NCI-H226 (cell line): ENCODE measurements at regions not wholly inside any gene's neighbourhood (a gene's known extent, or its start where the extent isn't known, plus 50 kb on each side); places are given as distances from the start of the nearest gene placed in this dataset.
A peak's percentile ranks its signal among the peaks of the same experiment; 100 is the strongest.

Source experiments
- DNase-seq: peaks from one replicate; pipeline ENCODE4 v3.0.0-alpha.2; 2015

DNA sequence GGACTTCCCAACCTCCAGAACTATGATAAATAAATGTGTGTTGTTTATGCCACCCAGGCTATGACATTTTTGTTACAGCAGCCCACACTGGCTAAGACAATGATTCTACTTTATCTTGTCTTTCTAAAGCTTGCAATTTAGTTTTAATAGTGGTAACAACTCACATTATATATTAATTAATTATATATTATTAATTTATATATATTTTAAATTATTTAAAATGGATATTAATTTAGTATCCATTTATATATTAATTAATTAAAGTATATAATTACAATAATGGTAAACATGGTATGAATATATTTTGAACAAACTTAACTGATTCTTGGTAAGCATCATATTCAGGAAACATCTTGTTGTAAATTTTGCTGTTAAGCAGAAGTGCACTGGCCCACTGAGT, 863.9 kb downstream of the MCTP2 start:
- no peak for DNase-seq

- DNase-seq = no peak
These were observed 865.3 kb downstream of the MCTP2 start for GRCh38 chr15:95096651-95097050.

DNA sequence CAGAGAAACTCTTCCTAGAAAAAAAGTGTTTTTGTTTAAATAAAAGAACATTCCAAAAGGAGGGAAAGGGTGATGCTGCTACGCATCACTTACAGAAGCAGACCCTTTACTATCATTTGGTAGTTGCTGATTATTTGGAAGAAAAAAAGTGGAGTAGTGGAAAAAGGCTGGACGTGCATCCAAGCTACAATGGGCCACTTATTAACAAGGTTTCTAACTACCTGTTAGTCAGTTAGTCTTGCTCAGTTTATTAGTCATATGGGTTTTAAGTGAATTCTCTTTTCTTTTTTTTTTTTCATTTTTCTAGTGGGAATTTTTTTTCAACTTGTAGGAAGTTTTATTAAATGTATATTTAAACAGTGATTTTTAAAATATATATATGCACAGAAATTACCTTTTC, 866.0 kb downstream of the MCTP2 start:
- no peak for DNase-seq

DNA sequence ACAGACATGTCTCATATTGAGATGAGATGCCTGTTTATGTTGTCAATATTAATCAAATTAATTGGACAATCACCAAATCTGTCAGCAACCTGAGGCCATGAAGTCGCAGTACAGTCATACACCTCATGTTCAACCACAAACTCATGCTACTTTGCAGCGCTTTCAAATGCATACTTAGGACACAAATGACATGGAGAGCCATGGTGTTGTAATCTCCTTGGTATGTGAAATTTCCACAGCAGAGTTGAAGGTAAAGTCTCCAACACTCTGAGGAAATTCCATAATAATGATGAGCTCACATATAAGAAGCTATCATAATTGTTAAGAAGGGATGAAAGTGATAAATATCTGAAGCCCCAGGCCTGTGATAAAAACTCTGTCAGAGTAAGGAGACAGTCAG, 873.9 kb downstream of the MCTP2 start:
- DNase-seq = peak; percentile 79

GRCh38 chr15:95106801-95107200, 875.4 kb downstream of the MCTP2 start:
- no peak for DNase-seq

GRCh38 chr15:95108673-95109072, 877.3 kb downstream of the MCTP2 start:
- DNase-seq = no peak

DNA sequence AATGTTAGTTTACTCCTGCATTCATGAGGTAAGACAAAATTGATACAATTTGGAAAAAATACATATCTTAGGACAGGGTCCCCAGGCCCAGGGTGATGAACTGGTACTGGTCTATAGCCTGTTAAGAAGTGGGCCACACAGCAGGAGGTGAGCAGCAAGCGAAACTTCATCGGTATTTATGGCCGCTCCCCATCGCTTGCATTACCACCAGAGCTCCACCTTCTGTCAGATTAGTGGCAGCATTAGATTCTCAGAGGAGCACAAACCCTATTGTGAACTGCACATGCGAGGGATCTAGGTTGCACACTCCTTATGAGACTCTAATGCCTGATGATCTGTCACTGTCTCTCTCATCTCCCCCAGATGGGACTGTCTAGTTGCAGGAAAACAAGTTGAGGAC, 880.6 kb downstream of the MCTP2 start:
- no peak for DNase-seq

- peak; percentile 11 for DNase-seq
These were observed 881.7 kb downstream of the MCTP2 start for GRCh38 chr15:95113041-95113440.

DNA sequence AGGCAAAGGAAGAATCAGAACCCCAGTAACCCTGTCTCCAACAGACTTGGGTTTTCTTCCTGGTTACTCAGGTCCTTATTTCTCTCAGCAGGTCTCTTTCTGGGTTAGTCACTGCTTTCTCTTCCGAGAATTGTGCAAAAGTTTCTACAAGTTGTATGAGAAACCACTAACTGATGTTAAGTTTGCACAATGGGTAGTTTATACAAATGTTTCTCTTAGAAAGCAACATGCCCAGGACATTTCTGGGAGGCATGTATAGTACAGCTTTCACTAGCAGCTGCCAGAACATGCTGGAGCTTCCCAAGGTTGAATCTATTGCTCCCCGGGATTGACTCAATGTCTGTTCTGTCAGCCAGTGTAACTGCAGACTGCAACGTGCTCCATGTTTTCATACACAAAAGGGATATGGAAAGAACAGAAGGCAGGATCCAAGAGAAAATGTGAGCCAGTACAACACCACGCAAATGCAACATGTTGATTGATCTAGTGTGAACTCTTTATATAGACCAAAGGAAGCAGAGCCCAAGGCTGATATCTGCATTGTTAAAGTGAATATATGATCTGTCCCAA, 887.8 kb downstream of the MCTP2 start:
- no peak for DNase-seq

DNA sequence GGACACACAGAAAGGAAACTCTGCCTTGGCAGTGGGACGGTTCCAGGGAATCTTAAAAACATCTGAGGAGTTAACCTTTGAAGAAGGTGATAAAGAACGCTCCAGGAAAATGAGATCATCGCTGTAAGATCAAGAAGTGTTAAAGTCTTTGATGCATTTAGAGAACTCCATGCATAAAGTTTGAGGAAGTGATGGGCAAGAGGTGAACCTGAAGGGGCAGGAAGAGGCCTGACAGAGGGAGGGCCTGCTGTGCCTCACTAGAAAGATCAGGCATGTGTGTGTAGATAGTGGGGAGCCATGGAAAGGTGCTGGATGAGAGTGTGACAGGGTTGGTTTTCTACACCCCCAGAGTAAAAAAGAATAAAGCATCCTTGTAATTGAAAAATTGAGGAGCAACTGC, 889.2 kb downstream of the MCTP2 start:
- no peak for DNase-seq

DNA sequence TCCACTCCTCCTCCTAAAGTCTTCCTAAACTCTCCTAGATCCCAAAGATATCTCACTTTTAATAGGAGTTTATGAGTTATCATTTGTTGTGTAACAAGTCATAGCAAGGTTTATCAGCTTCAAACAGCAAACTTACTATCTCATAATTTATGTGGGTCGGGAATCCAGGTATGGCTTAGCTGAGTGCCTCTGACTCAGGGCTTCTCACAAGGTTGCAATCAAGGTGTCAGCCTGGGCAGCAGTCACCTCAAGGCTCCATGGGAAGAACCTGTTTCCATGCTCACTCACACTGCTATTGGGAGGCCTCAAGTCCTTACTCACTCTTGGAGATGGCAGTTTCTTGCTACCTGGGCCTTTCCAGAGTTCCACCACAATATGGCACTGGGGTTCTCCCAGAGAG, 889.8 kb downstream of the MCTP2 start:
- DNase-seq = no peak

GRCh38 chr15:95125803-95126202, 894.4 kb downstream of the MCTP2 start:
- DNase-seq = no peak

DNA sequence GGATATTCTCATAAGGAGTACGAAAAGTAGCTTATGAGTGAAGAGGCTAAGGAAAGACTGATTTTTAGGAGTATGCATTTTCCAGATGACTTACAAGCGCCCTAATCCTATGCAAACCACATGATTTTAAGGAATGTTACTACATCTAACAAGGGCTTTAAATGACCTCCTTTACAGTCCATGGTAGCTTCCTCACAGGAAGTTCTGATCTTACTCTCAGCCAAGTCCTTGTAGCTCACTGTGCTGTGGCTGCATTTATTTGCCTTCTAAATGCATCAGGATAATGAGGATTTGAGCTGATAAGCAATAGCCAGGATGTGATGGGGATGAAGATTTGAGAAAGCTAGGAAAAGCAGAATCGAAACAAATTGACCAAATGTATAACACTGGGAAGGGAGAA, 896.0 kb downstream of the MCTP2 start:
- no peak for DNase-seq

DNA sequence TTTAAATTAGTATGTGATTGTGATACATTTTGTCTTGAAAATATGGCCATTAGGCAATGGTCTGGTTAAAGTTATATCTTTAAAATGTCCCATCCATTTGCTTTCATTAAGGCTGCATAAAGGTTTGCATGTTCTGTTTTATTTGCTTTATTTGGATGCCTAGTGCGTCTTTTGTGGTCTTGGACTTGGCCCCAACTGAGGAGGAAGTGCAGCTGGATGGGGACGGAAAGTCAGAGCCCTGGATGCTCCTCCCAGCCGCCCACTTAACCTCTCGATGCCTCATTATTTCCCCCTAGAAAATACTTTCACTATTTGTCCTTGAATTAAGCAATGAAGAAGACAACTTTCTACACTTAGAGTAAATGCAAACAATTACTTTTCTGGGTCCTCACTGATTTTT, 898.2 kb downstream of the MCTP2 start:
- DNase-seq = no peak

DNA sequence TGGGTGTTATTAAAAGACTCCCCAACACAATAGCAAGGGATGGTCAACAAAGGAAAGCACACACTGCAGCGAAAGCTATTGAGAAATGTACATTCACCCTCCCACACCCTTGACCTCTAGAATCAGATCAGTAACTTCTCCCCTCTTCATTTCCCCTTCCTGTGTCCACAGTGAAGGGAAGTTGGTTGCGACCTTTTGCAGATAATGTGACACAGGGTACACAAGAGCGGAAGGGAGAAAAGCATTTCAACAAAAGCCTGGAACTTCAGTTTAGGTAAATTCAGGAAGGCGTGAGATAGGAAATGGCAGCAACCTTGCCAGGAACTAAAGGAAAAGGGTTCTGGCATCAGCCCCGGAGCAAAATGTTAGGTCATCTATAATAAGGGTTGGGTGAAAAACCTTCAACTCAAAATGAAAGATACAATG, 899.8 kb downstream of the MCTP2 start:
- DNase-seq = no peak

- peak; percentile 86 for DNase-seq
These were observed 901.4 kb downstream of the MCTP2 start for GRCh38 chr15:95132774-95133173.

GRCh38 chr15:95134431-95135110, 903.2 kb downstream of the MCTP2 start:
- DNase-seq = peak; percentile 37

GRCh38 chr15:95138604-95139270, 907.4 kb downstream of the MCTP2 start:
- DNase-seq = peak; percentile 21

GRCh38 chr15:95141486-95141885, 910.1 kb downstream of the MCTP2 start:
- DNase-seq = peak; percentile 25

GRCh38 chr15:95142531-95142930, 911.2 kb downstream of the MCTP2 start:
- DNase-seq = no peak

GRCh38 chr15:95146481-95146880, 915.1 kb downstream of the MCTP2 start:
- no peak for DNase-seq

DNA sequence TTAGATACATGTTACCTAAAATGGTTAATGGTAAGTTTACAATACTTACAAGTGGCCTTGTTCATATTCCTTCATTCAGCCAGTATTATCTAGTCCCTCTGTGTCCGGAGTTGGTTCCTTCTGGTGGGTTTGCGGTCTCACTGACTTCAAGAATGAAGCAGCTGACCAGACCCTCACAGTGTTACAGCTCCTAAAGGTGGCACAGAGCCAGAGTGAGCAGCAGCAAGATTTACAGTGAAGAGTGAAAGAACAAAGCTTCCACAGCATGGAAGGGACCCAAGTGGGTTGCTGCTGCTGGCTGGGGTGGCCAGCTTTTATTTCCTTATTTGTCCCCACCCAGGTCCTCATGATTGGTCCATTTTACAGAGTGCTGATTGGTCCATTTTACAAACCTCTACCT, 916.8 kb downstream of the MCTP2 start:
- DNase-seq = no peak

DNA sequence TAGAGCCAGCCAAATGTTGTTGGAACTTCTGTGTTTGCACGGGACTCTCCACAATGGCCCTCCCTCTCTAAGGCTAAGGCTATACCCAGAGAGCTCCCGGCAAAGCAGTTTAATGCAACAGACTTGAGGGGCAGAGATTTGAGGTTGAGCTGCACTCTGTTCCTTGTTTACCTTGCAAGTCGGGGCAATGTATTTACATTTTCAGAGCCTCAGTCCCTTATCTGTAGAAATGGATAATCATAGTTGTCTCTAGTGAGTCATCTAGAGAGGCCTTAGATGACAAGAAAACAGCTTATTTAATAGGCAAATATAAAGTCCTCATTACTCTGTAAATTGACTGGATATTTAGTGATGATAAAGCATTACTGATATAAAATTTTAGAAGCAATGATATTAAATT, 917.7 kb downstream of the MCTP2 start:
- no peak for DNase-seq

DNA sequence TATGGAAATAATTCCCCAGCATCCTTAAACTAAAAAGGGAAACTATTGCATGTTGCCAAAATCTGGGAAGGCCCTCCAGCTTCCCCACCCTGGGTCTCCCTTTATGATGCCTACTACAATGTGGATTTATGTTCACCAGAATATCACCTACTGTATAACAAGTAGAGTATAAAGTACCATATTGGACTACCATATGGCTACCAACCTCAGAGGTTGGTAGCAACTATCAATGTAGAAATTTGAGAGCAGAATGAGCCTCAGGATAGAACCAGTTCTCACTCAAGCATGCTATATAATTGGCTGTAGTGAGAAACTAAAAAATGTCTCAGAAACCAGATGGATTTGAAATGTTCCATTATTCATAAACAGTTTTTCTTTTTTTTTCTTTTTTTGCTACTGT, 918.4 kb downstream of the MCTP2 start:
- DNase-seq = no peak

DNA sequence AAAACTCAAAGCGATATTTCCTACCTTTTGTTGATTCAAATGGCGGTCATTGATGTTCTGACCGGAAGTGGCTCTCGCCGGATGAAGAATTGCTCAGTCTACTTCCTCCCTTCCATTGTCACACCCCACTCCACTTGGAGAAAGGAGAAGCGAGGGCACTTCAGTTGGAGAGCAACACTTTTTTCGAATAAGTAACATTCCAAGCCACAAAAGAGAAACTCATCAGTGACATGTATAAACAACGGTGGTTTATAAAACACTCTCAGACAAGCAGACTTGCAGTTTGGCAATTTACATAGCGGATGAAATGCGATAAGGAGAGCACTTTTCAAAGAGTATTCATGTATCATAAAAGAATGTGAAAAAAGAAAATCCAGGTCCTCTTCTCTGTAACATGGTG, 919.1 kb downstream of the MCTP2 start:
- no peak for DNase-seq
